NCI-H2227 (cell line): ENCODE measurements at regions not wholly inside any gene's neighbourhood (a gene's known extent, or its start where the extent isn't known, plus 50 kb on each side); places are given as distances from the start of the nearest gene placed in this dataset.

ENCODE experiments used
- DNase-seq: peaks from one replicate; lab custom pipeline; 2025; ENCODE audit not compliant: unreplicated experiment; lab: John Stamatoyannopoulos, UW

- DNase-seq = no peak
Observed at GRCh38 chr1:229024528-229025130, 246.3 kb upstream of the RAB4A start.

- no peak for DNase-seq
Observed at GRCh38 chr1:229025576-229025975, 245.3 kb upstream of the RAB4A start.

GRCh38 chr1:229027158-229027557, 243.8 kb upstream of the RAB4A start:
- DNase-seq = no peak

GRCh38 chr1:229027622-229028182, 243.2 kb upstream of the RAB4A start:
- no peak for DNase-seq

GRCh38 chr1:229028544-229028943, 242.4 kb upstream of the RAB4A start:
- no peak for DNase-seq

GRCh38 chr1:229028987-229029878, 241.7 kb upstream of the RAB4A start:
- DNase-seq = no peak

- DNase-seq = no peak
Observed at GRCh38 chr1:229029879-229030235, 241.1 kb upstream of the RAB4A start.

GRCh38 chr1:229030630-229031029, 240.3 kb upstream of the RAB4A start:
- no peak for DNase-seq

- DNase-seq = no peak
Observed at GRCh38 chr1:229031061-229031460, 239.8 kb upstream of the RAB4A start.

- DNase-seq = no peak
Observed at GRCh38 chr1:229031481-229032341, 239.2 kb upstream of the RAB4A start.

- DNase-seq = no peak
Observed at GRCh38 chr1:229032375-229032774, 238.5 kb upstream of the RAB4A start.

GRCh38 chr1:229033480-229033879, 237.4 kb upstream of the RAB4A start:
- no peak for DNase-seq

- no peak for DNase-seq
Observed at GRCh38 chr1:229034342-229034741, 236.6 kb upstream of the RAB4A start.

GRCh38 chr1:229035054-229035747, 235.7 kb upstream of the RAB4A start:
- DNase-seq = no peak

GRCh38 chr1:229035748-229036082, 235.2 kb upstream of the RAB4A start:
- no peak for DNase-seq

GRCh38 chr1:229037806-229038405, 233.0 kb upstream of the RAB4A start:
- DNase-seq = no peak

- no peak for DNase-seq
Observed at GRCh38 chr1:229040630-229041358, 230.1 kb upstream of the RAB4A start.

- DNase-seq = no peak
Observed at GRCh38 chr1:229041946-229042345, 229.0 kb upstream of the RAB4A start.

GRCh38 chr1:229042482-229042881, 228.4 kb upstream of the RAB4A start:
- no peak for DNase-seq

GRCh38 chr1:229043115-229043514, 227.8 kb upstream of the RAB4A start:
- DNase-seq = no peak
